Mesenchymal stem cell (in vitro differentiated cells and primary cell): ENCODE measurements at regions not wholly inside any gene's neighbourhood (a gene's known extent, or its start where the extent isn't known, plus 50 kb on each side); places are given as distances from the start of the nearest gene placed in this dataset.

ENCODE experiments used
- DNase-seq: peaks from one replicate; pipeline ENCODE4 v3.0.0-alpha.2; 2013
- H2AFZ ChIP-seq: one replicate; pipeline ENCODE4 v1.6.1; 2013; ENCODE audit warnings: low read depth, mild to moderate bottlenecking, control low read depth, inconsistent platforms, low read length, moderate library complexity
- H2AK5ac ChIP-seq: 2 replicates; pipeline ENCODE4 v1.6.1; 2013; ENCODE audit warnings: low read length, moderate library complexity, mild to moderate bottlenecking, inconsistent platforms; ENCODE audit not compliant: severe bottlenecking
- H2BK120ac ChIP-seq: one replicate; pipeline ENCODE4 v1.6.1; 2013; ENCODE audit warnings: low read depth, mild to moderate bottlenecking, inconsistent platforms, low read length, moderate library complexity
- H2BK12ac ChIP-seq, 2 experiments: one replicate each; pipeline ENCODE4 v1.6.1; 2013; ENCODE audit warnings: inconsistent platforms in 2 of 2, low read length in 2 of 2, mild to moderate bottlenecking in 2 of 2, moderate library complexity in 2 of 2, control low read depth in 1 of 2
- H2BK15ac ChIP-seq: one replicate; pipeline ENCODE4 v1.6.1; 2013; ENCODE audit warnings: mild to moderate bottlenecking, low read depth, inconsistent platforms; ENCODE audit not compliant: poor library complexity, severe bottlenecking
- H2BK5ac ChIP-seq: 2 replicates; pipeline ENCODE4 v1.6.1; 2013; ENCODE audit warnings: low read depth, mild to moderate bottlenecking, low read length, control low read depth, inconsistent platforms; ENCODE audit not compliant: poor library complexity, severe bottlenecking
- H3K14ac ChIP-seq, 2 experiments: one replicate each; pipeline ENCODE4 v1.6.1; 2013; ENCODE audit warnings: inconsistent platforms in 2 of 2, low read length in 2 of 2, control low read depth in 1 of 2, mild to moderate bottlenecking in 1 of 2, moderate library complexity in 1 of 2
- H3K18ac ChIP-seq, 2 experiments: one replicate each; pipeline ENCODE4 v1.6.1; 2013; ENCODE audit warnings: inconsistent platforms in 2 of 2, low read length in 2 of 2, control low read depth in 1 of 2, low read depth in 1 of 2, mild to moderate bottlenecking in 1 of 2
- H3K23ac ChIP-seq, 2 experiments: one replicate each; pipeline ENCODE4 v1.6.1; 2013; ENCODE audit warnings: inconsistent platforms in 2 of 2, low read length in 2 of 2, mild to moderate bottlenecking in 2 of 2, moderate library complexity in 2 of 2, control low read depth in 1 of 2
- H3K27ac ChIP-seq: 2 replicates; pipeline ENCODE4 v1.5.1; 2013; ENCODE audit warnings: mild to moderate bottlenecking, moderate library complexity, low read length, control low read depth, inconsistent platforms; ENCODE audit not compliant: poor library complexity, severe bottlenecking
- H3K27me3 ChIP-seq, 2 experiments: 2 replicates each; pipeline versions ENCODE4 v1.6.1 to v1.7.0; 2013; ENCODE audit warnings: low read length in 2 of 2, mild to moderate bottlenecking in 2 of 2, moderate library complexity in 2 of 2, control low read depth in 1 of 2, inconsistent platforms in 1 of 2; ENCODE audit not compliant: control insufficient read depth in 1 of 2, insufficient read depth in 1 of 2
- H3K36me3 ChIP-seq, 2 experiments: 2 replicates each; pipeline versions ENCODE4 v1.6.1 to v1.7.0; 2013; ENCODE audit warnings: low read length in 2 of 2, control low read depth in 1 of 2, inconsistent platforms in 1 of 2, low read depth in 1 of 2, mild to moderate bottlenecking in 1 of 2; ENCODE audit not compliant: insufficient read depth in 2 of 2, control insufficient read depth in 1 of 2
- H3K4ac ChIP-seq, 2 experiments: one replicate each; pipeline ENCODE4 v1.6.1; 2013; ENCODE audit warnings: inconsistent platforms in 2 of 2, low read length in 2 of 2, mild to moderate bottlenecking in 2 of 2, moderate library complexity in 2 of 2, control low read depth in 1 of 2, low read depth in 1 of 2
- H3K4me1 ChIP-seq: 2 replicates; pipeline ENCODE4 v1.6.1; 2013; ENCODE audit warnings: low read depth, low read length, control low read depth; ENCODE audit not compliant: control insufficient read depth, insufficient read depth
- H3K4me2 ChIP-seq: 2 replicates; pipeline ENCODE4 v1.6.1; 2013; ENCODE audit warnings: low read length, mild to moderate bottlenecking, inconsistent platforms; ENCODE audit not compliant: poor library complexity, severe bottlenecking
- H3K4me3 ChIP-seq, 2 experiments: 2 replicates each; pipeline versions ENCODE4 v1.5.1 to v1.7.0; 2013; ENCODE audit warnings: low read length in 2 of 2, mild to moderate bottlenecking in 2 of 2, control low read depth in 1 of 2, low read depth in 1 of 2; ENCODE audit not compliant: insufficient read depth in 1 of 2
- H3K79me1 ChIP-seq: replicated peaks from 2 replicates; pipeline ENCODE4 v1.6.1; 2013; ENCODE audit warnings: mild to moderate bottlenecking, control low read depth, low read length, inconsistent platforms; ENCODE audit not compliant: poor library complexity, severe bottlenecking
- H3K9ac ChIP-seq: 2 replicates; pipeline ENCODE4 v1.7.0; 2013; ENCODE audit warnings: mild to moderate bottlenecking, low read length, moderate library complexity
- H3K9me3 ChIP-seq: 2 replicates; pipeline ENCODE4 v1.7.0; 2013; ENCODE audit warnings: mild to moderate bottlenecking, low read length; ENCODE audit not compliant: control insufficient read depth
- H4K8ac ChIP-seq: one replicate; pipeline ENCODE4 v1.6.1; 2013; ENCODE audit warnings: inconsistent platforms, mild to moderate bottlenecking, low read length, moderate library complexity
- H4K91ac ChIP-seq: one replicate; pipeline ENCODE4 v1.6.1; 2013; ENCODE audit warnings: mild to moderate bottlenecking, low read length, inconsistent platforms
- WGBS: methylation state at CpG from one replicate; pipeline ENCODE4 v1.1.7; 2013; ENCODE audit warnings: mixed read lengths; 5-methylcytosine and 5-hydroxymethylcytosine counted together

GRCh38 chr14:104237651-104238423 is 99.5 kb downstream of the KIF26A start:
- no peak overlapping the region for H3K4me2 ChIP-seq
- no peaks in the 10 kb centered on the region for H3K27me3 ChIP-seq
- no peak overlapping the region for H3K23ac ChIP-seq
- H3K14ac ChIP-seq, result no peak overlapping the region
- H3K4me3 ChIP-seq, result no peak overlapping the region
- no peak for DNase-seq
- H3K9me3 ChIP-seq, result peaks cover 5% of the 10 kb centered on the region
- no peak overlapping the region for H2BK15ac ChIP-seq
- H2AK5ac ChIP-seq, result no peak overlapping the region
- no peak overlapping the region for H3K9ac ChIP-seq
- H3K4me1 ChIP-seq, result no peaks in the 10 kb centered on the region
- no peak overlapping the region for H2BK5ac ChIP-seq
- H4K8ac ChIP-seq, result no peak overlapping the region
- H2BK120ac ChIP-seq, result no peak overlapping the region
- no peak overlapping the region for H2BK12ac ChIP-seq
- peaks cover 0 to 2% of the 10 kb centered on the region in 2 experiments for H3K36me3 ChIP-seq
- H3K79me1 ChIP-seq, result no peaks in the 10 kb centered on the region
- no peak overlapping the region for H3K27ac ChIP-seq
- WGBS, result 82% methylated on average over 22 of the region's 24 CpGs
- no peak overlapping the region for H3K4ac ChIP-seq
- no peak overlapping the region for H4K91ac ChIP-seq
- no peak overlapping the region for H3K18ac ChIP-seq
- H2AFZ ChIP-seq, result no peak overlapping the region

DNA sequence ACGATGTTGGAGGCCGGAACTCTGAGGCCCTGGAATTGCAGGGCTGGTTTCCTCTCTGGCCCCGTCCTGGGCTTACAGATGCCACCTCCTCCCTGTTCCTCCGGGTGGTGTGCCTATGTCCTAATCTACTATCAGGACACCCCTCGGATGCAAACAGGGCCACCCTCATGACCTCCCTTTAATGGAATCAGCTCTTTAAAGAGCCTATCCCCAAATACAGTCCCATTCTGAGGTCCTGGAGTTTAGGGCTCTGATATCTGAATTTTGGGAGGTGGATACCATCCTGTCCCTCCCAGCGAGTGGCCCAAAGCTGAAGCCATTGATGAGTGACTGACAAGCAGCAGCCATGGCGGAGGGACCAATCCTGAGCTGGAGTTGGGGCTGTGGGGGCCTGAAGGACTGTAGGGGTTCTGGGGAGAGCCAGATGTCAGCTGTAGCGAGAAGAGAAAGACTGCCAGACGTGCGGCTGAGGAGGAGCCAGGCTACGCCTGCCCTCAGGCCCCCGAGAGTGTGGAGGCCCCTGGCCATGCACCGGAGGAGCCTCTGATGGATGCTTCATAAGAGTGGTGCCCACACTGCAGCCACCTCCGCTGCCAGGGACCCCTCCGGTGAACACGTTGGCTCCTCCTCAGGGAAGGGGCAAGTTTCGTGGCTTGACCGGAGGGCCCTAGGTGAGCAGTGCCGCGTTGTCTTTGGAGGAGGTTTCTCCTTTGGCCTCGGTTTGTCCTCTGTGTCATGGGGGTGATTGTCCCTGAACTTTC is 100.2 kb downstream of the KIF26A start:
- Histone ChIP-seq H2BK12ac (no peak overlapping the region), H3K23ac (no peak overlapping the region), H4K91ac (no peak overlapping the region), H3K4me2 (no peak overlapping the region), H3K18ac (no peak overlapping the region), H3K9me3 (peaks cover 5% of the 10 kb centered on the region), H3K4me1 (no peaks in the 10 kb centered on the region), H3K9ac (no peak overlapping the region), H3K4me3 (no peak overlapping the region), H3K36me3 (peaks cover 0 to 2% of the 10 kb centered on the region in 2 experiments), H3K14ac (no peak overlapping the region), H4K8ac (no peak overlapping the region), H2AFZ (no peak overlapping the region), H2BK15ac (no peak overlapping the region), H3K79me1 (no peaks in the 10 kb centered on the region), H2BK120ac (no peak overlapping the region), H3K4ac (no peak overlapping the region), H3K27ac (no peak overlapping the region), H3K27me3 (no peaks in the 10 kb centered on the region), H2AK5ac (no peak overlapping the region), H2BK5ac (no peak overlapping the region)
- WGBS, result 77% methylated on average over 21 of the region's 21 CpGs
- DNase-seq, result no peak

DNA sequence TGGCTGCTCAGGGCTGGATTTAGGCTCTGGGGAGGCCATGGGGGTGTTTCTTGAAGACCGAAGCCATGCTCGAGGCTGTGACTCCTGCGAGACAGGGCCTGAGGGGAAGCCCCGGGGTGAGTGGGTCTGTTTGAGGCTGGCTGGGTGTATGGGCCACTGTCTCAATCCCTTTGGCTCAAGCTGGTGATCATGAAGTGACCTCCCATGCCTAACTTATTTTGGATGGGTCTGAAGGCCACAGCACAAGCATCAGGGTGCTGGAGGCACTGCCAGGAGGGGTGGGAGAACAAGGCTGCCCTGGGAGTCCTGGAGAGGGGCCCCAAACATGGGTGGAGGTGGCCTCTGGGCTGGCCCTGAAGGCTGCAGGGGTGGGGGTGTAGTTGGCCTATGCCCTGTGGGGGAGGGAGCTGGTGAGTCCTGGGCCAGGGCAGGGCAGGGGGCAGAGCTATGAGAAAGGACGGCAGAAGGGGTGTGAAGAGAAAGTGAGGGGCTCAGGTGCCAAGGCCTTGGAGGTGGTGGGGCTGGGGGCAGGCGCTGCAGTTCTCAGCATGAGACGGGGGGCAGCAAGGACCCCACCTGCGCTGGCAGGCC is 100.9 kb downstream of the KIF26A start:
- no peak overlapping the region for H4K91ac ChIP-seq
- 70% methylated on average over 7 of the region's 8 CpGs for WGBS

DNA sequence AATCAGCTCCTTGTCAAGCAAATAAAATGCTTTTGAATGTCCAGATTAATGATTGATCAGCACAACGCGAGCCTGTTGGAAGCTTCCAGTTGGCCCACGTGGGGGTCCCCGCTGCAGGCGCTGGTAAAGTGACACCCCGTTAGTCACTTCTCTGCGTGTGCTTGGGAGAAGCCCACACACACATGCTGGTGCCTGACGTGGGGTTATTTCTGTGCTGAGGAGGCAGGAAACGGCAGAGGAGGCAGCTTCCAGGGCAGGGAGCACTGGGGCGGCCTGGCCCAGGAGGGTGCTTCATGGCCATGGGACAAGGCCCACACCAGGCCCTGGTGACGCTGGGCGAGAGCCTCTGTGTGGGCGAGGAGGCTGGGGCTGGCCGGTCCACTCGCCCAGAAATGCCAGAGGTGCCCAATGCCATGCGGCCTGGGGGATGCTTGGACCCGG is 101.5 kb downstream of the KIF26A start:
- H3K14ac ChIP-seq, result no peak overlapping the region
- H3K36me3 ChIP-seq, result peaks cover 0 to 2% of the 10 kb centered on the region in 2 experiments
- no peak overlapping the region for H2BK12ac ChIP-seq
- no peak overlapping the region for H2AFZ ChIP-seq
- H2BK15ac ChIP-seq, result no peak overlapping the region
- peaks cover 5% of the 10 kb centered on the region for H3K9me3 ChIP-seq
- no peaks in the 10 kb centered on the region for H3K79me1 ChIP-seq
- H3K4me1 ChIP-seq, result no peaks in the 10 kb centered on the region
- no peak overlapping the region for H3K23ac ChIP-seq
- no peak overlapping the region for H3K9ac ChIP-seq
- no peak for DNase-seq
- H3K4me2 ChIP-seq, result no peak overlapping the region
- no peak overlapping the region for H2BK120ac ChIP-seq
- no peak overlapping the region for H3K18ac ChIP-seq
- H2BK5ac ChIP-seq, result no peak overlapping the region
- WGBS, result 79% methylated on average over 14 of the region's 17 CpGs
- H3K27me3 ChIP-seq, result no peaks in the 10 kb centered on the region
- H4K8ac ChIP-seq, result no peak overlapping the region
- no peak overlapping the region for H3K4ac ChIP-seq
- no peak overlapping the region for H4K91ac ChIP-seq
- no peak overlapping the region for H2AK5ac ChIP-seq
- no peak overlapping the region for H3K27ac ChIP-seq
- no peak overlapping the region for H3K4me3 ChIP-seq

More for the DNA sequence above, 100.9 kb downstream of the KIF26A start:
- Histone ChIP-seq H2BK15ac (no peak overlapping the region), H3K14ac (no peak overlapping the region), H3K36me3 (peaks cover 0 to 2% of the 10 kb centered on the region in 2 experiments), H3K23ac (no peak overlapping the region), H3K9me3 (peaks cover 5% of the 10 kb centered on the region), H3K79me1 (no peaks in the 10 kb centered on the region), H3K4ac (no peak overlapping the region), H3K9ac (no peak overlapping the region), H3K4me1 (no peaks in the 10 kb centered on the region), H2AFZ (no peak overlapping the region), H3K18ac (no peak overlapping the region), H2BK120ac (no peak overlapping the region), H3K27me3 (no peaks in the 10 kb centered on the region), H3K4me3 (no peak overlapping the region), H2BK5ac (no peak overlapping the region), H3K27ac (no peak overlapping the region), H2BK12ac (no peak overlapping the region), H2AK5ac (no peak overlapping the region), H3K4me2 (no peak overlapping the region), H4K8ac (no peak overlapping the region)
- DNase-seq, result no peak
